T-helper 1 cell treated with Interleukin-12 subunit alpha and Interleukin-12 subunit beta and Interleukin-4 antibody, amounts not matched to agents 30 ng/mL and 1 ng/mL, for 36 hours (primary cell): ENCODE measurements at regions not wholly inside any gene's neighbourhood (a gene's known extent, or its start where the extent isn't known, plus 50 kb on each side); places are given as distances from the start of the nearest gene placed in this dataset.
"Not testable (repeated sequence)": the region's sequence is repeated elsewhere in the genome, so short reads cannot be mapped to it uniquely, and the experiment has no call there.

Experiments used
- intact Hi-C: fragments of 100-400 bp; cut with micrococcal nuclease; formaldehyde crosslinking; loops from one replicate; pipeline ENCODE4 v1.15.1; 2024

- intact Hi-C loops, result no loop called here
Measured at GRCh38 chr10:52368725-52369124, 54.6 kb downstream of the DKK1 start.

- intact Hi-C loops, result not testable (repeated sequence)
Measured at GRCh38 chr10:52374207-52374606, 60.1 kb downstream of the DKK1 start.

- intact Hi-C loops, result no loop called here
Measured at GRCh38 chr10:52376694-52377354, 62.7 kb downstream of the DKK1 start.

GRCh38 chr10:52378124-52378523 lies 64.0 kb downstream of the DKK1 start:
- intact Hi-C loops, result no loop called here

GRCh38 chr10:52379287-52379686 lies 65.2 kb downstream of the DKK1 start:
- intact Hi-C loops, result no loop called here

- intact Hi-C loops, result no loop called here
Measured at GRCh38 chr10:52383088-52383487, 69.0 kb downstream of the DKK1 start.

- intact Hi-C loops, result no loop called here
Measured at GRCh38 chr10:52387744-52388143, 73.7 kb downstream of the DKK1 start.

GRCh38 chr10:52390388-52390787 lies 76.3 kb downstream of the DKK1 start:
- intact Hi-C loops, result no loop called here

GRCh38 chr10:52391927-52392602 lies 78.0 kb downstream of the DKK1 start:
- intact Hi-C loops, result no loop called here

- intact Hi-C loops, result no loop called here
Measured at GRCh38 chr10:52394246-52394645, 80.2 kb downstream of the DKK1 start.

- intact Hi-C loops, result no loop called here
Measured at GRCh38 chr10:52400562-52400961, 86.5 kb downstream of the DKK1 start.

- intact Hi-C loops, result not testable (repeated sequence)
Measured at GRCh38 chr10:52403801-52404200, 89.7 kb downstream of the DKK1 start.

- intact Hi-C loops, result no loop called here
Measured at GRCh38 chr10:52409195-52409594, 95.1 kb downstream of the DKK1 start.

GRCh38 chr10:52409928-52410327 lies 95.8 kb downstream of the DKK1 start:
- intact Hi-C loops, result no loop called here

GRCh38 chr10:52410916-52411315 lies 96.8 kb downstream of the DKK1 start:
- intact Hi-C loops, result no loop called here

- intact Hi-C loops, result no loop called here
Measured at GRCh38 chr10:52419281-52419680, 105.2 kb downstream of the DKK1 start.

- intact Hi-C loops, result no loop called here
Measured at GRCh38 chr10:52420656-52421055, 106.6 kb downstream of the DKK1 start.

GRCh38 chr10:52423369-52423768 lies 109.3 kb downstream of the DKK1 start:
- intact Hi-C loops, result no loop called here

- intact Hi-C loops, result no loop called here
Measured at GRCh38 chr10:52424341-52424740, 110.3 kb downstream of the DKK1 start.

GRCh38 chr10:52434734-52435133 lies 120.7 kb downstream of the DKK1 start:
- intact Hi-C loops, result no loop called here

GRCh38 chr10:52436664-52437063 lies 122.6 kb downstream of the DKK1 start:
- intact Hi-C loops, result no loop called here

GRCh38 chr10:52437205-52437646 lies 123.1 kb downstream of the DKK1 start:
- intact Hi-C loops, result no loop called here

- intact Hi-C loops, result no loop called here
Measured at GRCh38 chr10:52438119-52438518, 124.0 kb downstream of the DKK1 start.
